DND-41 (cell line): ENCODE measurements at regions not wholly inside any gene's neighbourhood (a gene's known extent, or its start where the extent isn't known, plus 50 kb on each side); places are given as distances from the start of the nearest gene placed in this dataset.
"Not testable (repeated sequence)": the region's sequence is repeated elsewhere in the genome, so short reads cannot be mapped to it uniquely, and the experiment has no call there.

Source experiments
- ATAC-seq: fragments of 200-7000 bp; cut with Tn5 transposase; 3 replicates; pipeline ENCODE4 v1.9.1; 2021; ENCODE audit warnings: low read depth; ENCODE audit not compliant: insufficient read depth
- DNase-seq: peaks from one replicate; pipeline ENCODE4 v3.0.0-alpha.2; 2020
- H2AFZ ChIP-seq: 2 replicates; pipeline ENCODE4 v1.6.0; 2012; ENCODE audit warnings: low read depth, low read length
- H3K27ac ChIP-seq: 2 replicates; pipeline ENCODE4 v1.5.1; 2012; ENCODE audit warnings: low read length, inconsistent platforms
- H3K27me3 ChIP-seq: fragments of 200-600 bp; sonication (generic); 2 replicates; pipeline ENCODE4 v1.6.0; 2012; ENCODE audit warnings: low read length, mild to moderate bottlenecking, inconsistent platforms; ENCODE audit not compliant: insufficient read depth, poor library complexity
- H3K36me3 ChIP-seq: 2 replicates; pipeline ENCODE4 v1.5.1; 2012; ENCODE audit warnings: low read length, inconsistent platforms; ENCODE audit not compliant: insufficient read depth
- H3K4me1 ChIP-seq: 2 replicates; pipeline ENCODE4 v1.5.1; 2012; ENCODE audit warnings: mild to moderate bottlenecking, low read length; ENCODE audit not compliant: insufficient read depth
- H3K4me2 ChIP-seq: 2 replicates; pipeline ENCODE4 v1.6.0; 2012; ENCODE audit warnings: mild to moderate bottlenecking, moderate library complexity, low read length, inconsistent platforms; ENCODE audit not compliant: insufficient read depth
- H3K4me3 ChIP-seq, 2 experiments: fragments of 200-600 bp in 1 of 2; shearing (Covaris generic) in 1 of 2; 2 replicates each; pipeline ENCODE4 v1.5.1; 2012 to 2016; ENCODE audit warnings: inconsistent platforms in 2 of 2, low read length in 2 of 2, mild to moderate bottlenecking in 2 of 2, low read depth in 1 of 2, moderate library complexity in 1 of 2
- H3K79me2 ChIP-seq: 2 replicates; pipeline ENCODE4 v1.6.0; 2012; ENCODE audit warnings: low read length, inconsistent platforms; ENCODE audit not compliant: insufficient read depth
- H3K9ac ChIP-seq: 2 replicates; pipeline ENCODE4 v1.6.0; 2012; ENCODE audit warnings: low read depth, mild to moderate bottlenecking, inconsistent platforms, low read length, moderate library complexity
- H3K9me3 ChIP-seq: 2 replicates; pipeline ENCODE4 v1.5.1; 2012; ENCODE audit warnings: low read length, moderate library complexity, mild to moderate bottlenecking, inconsistent platforms; ENCODE audit not compliant: insufficient read depth, severe bottlenecking
- H4K20me1 ChIP-seq: 2 replicates; pipeline ENCODE4 v1.6.0; 2012; ENCODE audit warnings: low read length; ENCODE audit not compliant: insufficient read depth
- CTCF ChIP-seq: IDR thresholded peaks from 2 replicates; pipeline ENCODE4 v1.5.1; 2012; ENCODE audit warnings: borderline replicate concordance, low read length, moderate library complexity, mild to moderate bottlenecking; ENCODE audit not compliant: poor library complexity, severe bottlenecking; ENCODE audit errors: extremely low read depth
- EZH2 ChIP-seq: IDR thresholded peaks from 3 replicates; pipeline ENCODE4 v1.6.1; 2012; ENCODE audit warnings: borderline replicate concordance, low read depth, mild to moderate bottlenecking, moderate library complexity, low read length, inconsistent platforms; ENCODE audit not compliant: severe bottlenecking

DNA sequence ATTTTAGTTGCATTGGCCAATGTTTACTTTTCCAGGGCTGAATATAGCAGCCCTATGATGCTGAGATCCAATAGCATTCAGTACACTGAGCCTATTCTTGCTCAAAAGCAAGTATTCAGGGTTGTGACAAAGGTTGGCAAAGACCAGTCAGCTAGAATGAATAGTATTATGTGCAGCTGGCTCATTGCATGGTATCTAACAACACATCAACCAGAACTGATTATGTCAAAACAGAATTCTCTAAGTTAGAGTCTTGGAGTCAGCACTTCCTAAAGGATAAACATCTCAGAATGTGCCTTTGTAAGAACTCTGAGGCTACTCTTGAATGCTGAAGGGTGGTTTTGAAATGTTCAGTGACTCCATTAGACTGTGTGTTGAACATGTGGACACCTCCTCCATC lies 774.5 kb upstream of the RGMB start:
- Histone ChIP-seq H3K4me2 (no peak overlapping the region), H3K4me1 (no peaks in the 10 kb centered on the region), H3K36me3 (no peaks in the 10 kb centered on the region), H3K9ac (no peak overlapping the region), H3K9me3 (no peaks in the 10 kb centered on the region), H3K27ac (no peak overlapping the region), H4K20me1 (no peaks in the 10 kb centered on the region), H2AFZ (no peak overlapping the region), H3K79me2 (no peaks in the 10 kb centered on the region), H3K4me3 (no peak overlapping the region), H3K27me3 (no peaks in the 10 kb centered on the region)
- DNase-seq, result no peak
- TF ChIP-seq CTCF (no peak), EZH2 (no peak)
- no peak for ATAC-seq

GRCh38 chr5:98004463-98004862 lies 769.0 kb upstream of the RGMB start:
- ATAC-seq, result no peak

DNA sequence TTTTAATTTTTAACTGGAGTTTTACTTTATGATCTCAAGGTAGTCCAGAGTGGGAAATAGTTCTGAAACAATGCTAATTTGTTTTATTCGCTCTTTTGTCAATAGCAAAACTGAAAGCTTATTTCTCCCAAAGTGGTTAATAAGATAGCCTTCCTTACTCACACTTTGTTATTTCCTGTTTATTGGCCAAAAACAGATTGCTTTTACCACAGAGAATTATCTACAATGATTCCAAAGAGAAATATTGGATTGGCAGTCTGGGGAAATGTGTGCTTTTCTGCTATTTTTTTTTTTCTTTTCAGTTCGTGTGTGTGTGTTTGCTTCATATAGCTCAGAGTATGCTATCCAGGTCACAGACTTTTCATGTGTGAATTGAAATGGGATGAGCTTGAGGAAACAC lies 756.7 kb upstream of the RGMB start:
- Histone ChIP-seq H3K36me3 (no peaks in the 10 kb centered on the region), H2AFZ (no peak overlapping the region), H3K27ac (no peak overlapping the region), H3K27me3 (no peaks in the 10 kb centered on the region), H3K9me3 (no peaks in the 10 kb centered on the region), H3K4me3 (no peak overlapping the region), H3K4me1 (no peaks in the 10 kb centered on the region), H3K9ac (no peak overlapping the region), H3K4me2 (no peak overlapping the region), H3K79me2 (no peaks in the 10 kb centered on the region), H4K20me1 (no peaks in the 10 kb centered on the region)
- DNase-seq (no peak), ATAC-seq (no peak)
- TF ChIP-seq EZH2, result no peak
- TF ChIP-seq CTCF, result no peak

More at GRCh38 chr5:98004463-98004862, 769.0 kb upstream of the RGMB start:
- no peak for TF ChIP-seq CTCF
- Histone ChIP-seq H2AFZ (no peak overlapping the region), H3K27me3 (no peaks in the 10 kb centered on the region), H3K9me3 (no peaks in the 10 kb centered on the region), H3K27ac (no peak overlapping the region), H4K20me1 (no peaks in the 10 kb centered on the region), H3K79me2 (no peaks in the 10 kb centered on the region), H3K4me1 (no peaks in the 10 kb centered on the region), H3K36me3 (no peaks in the 10 kb centered on the region), H3K9ac (no peak overlapping the region), H3K4me3 (no peak overlapping the region), H3K4me2 (no peak overlapping the region)
- no peak for DNase-seq

- H3K27me3 ChIP-seq, H4K20me1 ChIP-seq, DNase-seq, ATAC-seq, H2AFZ ChIP-seq, H3K9me3 ChIP-seq, H3K4me1 ChIP-seq, H3K9ac ChIP-seq, H3K27ac ChIP-seq, H3K4me2 ChIP-seq, H3K79me2 ChIP-seq, H3K4me3 ChIP-seq, H3K36me3 ChIP-seq: not testable (repeated sequence)
- TF ChIP-seq CTCF, result peak; percentile 28
Observed at GRCh38 chr5:98030273-98030672, 743.2 kb upstream of the RGMB start.

DNA sequence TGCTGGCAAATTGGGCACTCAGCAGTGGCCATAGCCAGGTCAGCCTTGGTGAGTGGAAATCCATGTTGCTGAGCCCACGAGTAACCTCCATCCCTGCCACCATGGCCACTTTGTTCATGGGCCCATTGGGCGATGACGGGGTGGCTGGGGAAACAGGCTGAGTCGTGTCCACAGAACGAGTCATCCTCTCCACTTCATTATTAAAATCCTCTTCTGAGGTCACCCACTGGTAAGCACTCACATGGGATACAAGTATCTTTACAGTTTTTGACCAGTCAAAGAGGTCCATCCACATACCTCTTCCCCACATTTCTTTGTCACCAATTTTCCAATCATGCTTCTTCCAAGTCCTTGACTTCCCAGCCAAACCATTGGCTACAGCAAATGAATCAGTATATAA lies 742.4 kb upstream of the RGMB start:
- not testable (repeated sequence) for H3K4me3 ChIP-seq, H3K27me3 ChIP-seq, H2AFZ ChIP-seq, H3K4me2 ChIP-seq, H3K36me3 ChIP-seq, DNase-seq, H3K27ac ChIP-seq, H4K20me1 ChIP-seq, ATAC-seq, H3K9me3 ChIP-seq, H3K79me2 ChIP-seq, H3K4me1 ChIP-seq, H3K9ac ChIP-seq
